Fibroblast of mammary gland (primary cell): ENCODE measurements at regions not wholly inside any gene's neighbourhood (a gene's known extent, or its start where the extent isn't known, plus 50 kb on each side); places are given as distances from the start of the nearest gene placed in this dataset.

ENCODE experiments used
- DNase-seq: peaks from one replicate; pipeline ENCODE4 v3.0.0-alpha.2; 2010; ENCODE audit warnings: low read depth
- H3K4me3 ChIP-seq: 2 replicates; pipeline ENCODE4 v1.5.1; 2011; ENCODE audit warnings: low read depth, mild to moderate bottlenecking, low read length, moderate library complexity; ENCODE audit not compliant: control insufficient read depth
- TF ChIP-seq, protein P1 (sequence below): conservative IDR thresholded peaks from 2 replicates; pipeline ENCODE4 v1.5.1; 2011; ENCODE audit warnings: low read depth, low read length, inconsistent platforms; ENCODE audit not compliant: control insufficient read depth, insufficient read depth

DNA sequence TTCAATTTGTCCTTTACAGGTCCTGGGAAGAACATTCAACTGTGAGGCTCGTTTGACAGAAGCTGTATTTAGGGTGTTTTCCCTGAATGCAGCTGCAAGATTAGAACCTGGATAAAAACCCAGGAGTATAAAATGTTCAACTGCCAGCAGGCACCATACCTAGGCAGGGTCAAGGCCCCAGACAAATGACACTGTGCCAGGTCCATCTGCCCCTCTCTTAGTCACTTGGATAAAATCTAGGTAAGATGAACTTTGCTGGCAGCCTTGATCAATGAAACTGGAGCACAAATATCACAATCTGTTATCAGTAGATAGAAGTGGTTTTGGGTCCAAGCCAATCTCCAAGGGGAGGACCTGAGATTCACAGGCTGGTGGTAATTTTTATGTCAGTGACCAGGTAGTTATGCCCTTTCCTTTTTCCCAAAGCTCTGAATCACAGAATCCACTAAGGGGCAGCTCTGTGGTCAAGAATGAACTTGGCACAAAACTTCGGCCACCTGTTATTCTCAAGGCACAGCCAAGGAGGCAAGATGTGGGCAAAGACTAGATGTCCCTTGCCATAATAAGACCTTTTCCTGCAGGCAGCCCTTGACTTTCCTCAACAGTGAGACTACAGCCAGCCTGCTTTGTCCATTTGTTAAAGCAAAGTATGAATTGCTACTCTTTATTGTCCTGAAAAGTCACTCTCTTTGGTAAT lies 501.0 kb downstream of the PPARGC1A start:
- TF ChIP-seq, protein P1, sequence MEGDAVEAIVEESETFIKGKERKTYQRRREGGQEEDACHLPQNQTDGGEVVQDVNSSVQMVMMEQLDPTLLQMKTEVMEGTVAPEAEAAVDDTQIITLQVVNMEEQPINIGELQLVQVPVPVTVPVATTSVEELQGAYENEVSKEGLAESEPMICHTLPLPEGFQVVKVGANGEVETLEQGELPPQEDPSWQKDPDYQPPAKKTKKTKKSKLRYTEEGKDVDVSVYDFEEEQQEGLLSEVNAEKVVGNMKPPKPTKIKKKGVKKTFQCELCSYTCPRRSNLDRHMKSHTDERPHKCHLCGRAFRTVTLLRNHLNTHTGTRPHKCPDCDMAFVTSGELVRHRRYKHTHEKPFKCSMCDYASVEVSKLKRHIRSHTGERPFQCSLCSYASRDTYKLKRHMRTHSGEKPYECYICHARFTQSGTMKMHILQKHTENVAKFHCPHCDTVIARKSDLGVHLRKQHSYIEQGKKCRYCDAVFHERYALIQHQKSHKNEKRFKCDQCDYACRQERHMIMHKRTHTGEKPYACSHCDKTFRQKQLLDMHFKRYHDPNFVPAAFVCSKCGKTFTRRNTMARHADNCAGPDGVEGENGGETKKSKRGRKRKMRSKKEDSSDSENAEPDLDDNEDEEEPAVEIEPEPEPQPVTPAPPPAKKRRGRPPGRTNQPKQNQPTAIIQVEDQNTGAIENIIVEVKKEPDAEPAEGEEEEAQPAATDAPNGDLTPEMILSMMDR: no peak
- no peak for DNase-seq
- H3K4me3 ChIP-seq: no peak overlapping the region

GRCh38 chr4:23388255-23388654 lies 501.6 kb downstream of the PPARGC1A start:
- TF ChIP-seq, protein P1: no peak
- no peak overlapping the region for H3K4me3 ChIP-seq
- DNase-seq: no peak

DNA sequence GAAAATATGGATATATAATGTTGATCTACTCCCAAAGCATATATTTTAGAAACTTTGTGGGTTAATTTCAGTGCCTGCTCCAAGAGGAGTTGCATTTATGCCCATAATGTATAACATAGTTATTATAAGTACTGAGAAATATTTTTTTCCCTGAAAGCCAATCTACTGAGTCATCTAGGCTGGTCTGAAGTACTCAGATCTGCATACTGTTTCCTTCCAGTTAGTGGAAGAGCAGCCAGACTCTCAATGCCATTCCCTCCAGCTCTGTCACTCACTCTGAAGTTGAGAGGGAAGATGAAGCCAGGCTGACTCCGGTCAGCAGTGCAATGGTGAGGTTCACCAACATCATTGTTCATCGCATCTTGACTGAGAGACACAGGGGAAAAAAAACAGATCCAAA lies 505.1 kb downstream of the PPARGC1A start:
- TF ChIP-seq, protein P1: no peak

DNA sequence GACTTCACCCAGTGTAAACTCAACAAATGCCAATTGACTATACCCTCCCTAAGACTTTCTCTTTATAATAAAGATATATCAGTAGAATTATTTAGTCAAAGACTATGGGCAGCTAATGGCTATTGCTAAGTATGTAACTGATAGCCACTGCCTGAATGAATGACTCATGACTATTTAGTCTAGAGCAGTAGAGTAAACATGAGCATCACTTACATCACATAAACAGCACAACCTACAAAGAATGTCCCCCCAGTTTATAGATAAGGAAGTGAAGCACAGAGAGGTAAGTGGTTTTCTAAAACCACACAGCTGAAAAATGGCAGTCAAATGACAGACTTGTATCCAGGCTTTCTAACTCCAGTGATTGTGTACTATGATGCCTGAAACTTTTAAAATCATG lies 507.0 kb downstream of the PPARGC1A start:
- TF ChIP-seq, protein P1: no peak
- DNase-seq: no peak
- no peak overlapping the region for H3K4me3 ChIP-seq

More for the DNA sequence above, 505.1 kb downstream of the PPARGC1A start:
- H3K4me3 ChIP-seq: no peak overlapping the region
- no peak for DNase-seq

- DNase-seq: no peak
- no peak overlapping the region for H3K4me3 ChIP-seq
- TF ChIP-seq, protein P1: no peak
Observed at GRCh38 chr4:23374259-23374658, 515.6 kb downstream of the PPARGC1A start.

GRCh38 chr4:23373261-23373660 lies 516.6 kb downstream of the PPARGC1A start:
- TF ChIP-seq, protein P1: no peak
- no peak for DNase-seq
- no peak overlapping the region for H3K4me3 ChIP-seq
